ENCODE measurements at regions not wholly inside any gene's neighbourhood (a gene's known extent, or its start where the extent isn't known, plus 50 kb on each side); places are given as distances from the start of the nearest gene placed in this dataset.
"Not testable (repeated sequence)": the region's sequence is repeated elsewhere in the genome, so short reads cannot be mapped to it uniquely, and the experiment has no call there.

- TF ChIP-seq CTCF (conservative IDR thresholded peaks at IDR 0.05) = no peak
- H3K27ac ChIP-seq = no peak overlapping the region
Observed at GRCh38 chr3:187875863-187876262, 130.6 kb upstream of the BCL6 start.

GRCh38 chr3:187878772-187879518, 133.7 kb upstream of the BCL6 start:
- TF ChIP-seq CTCF (conservative IDR thresholded peaks at IDR 0.05) = no peak
- peak overlapping the region; percentile 7; the same call in 1 of the 2 replicates for H3K27ac ChIP-seq

GRCh38 chr3:187880441-187880840, 135.2 kb upstream of the BCL6 start:
- TF ChIP-seq CTCF (conservative IDR thresholded peaks at IDR 0.05) = no peak
- H3K27ac ChIP-seq = no peak overlapping the region

- no peak for TF ChIP-seq CTCF (conservative IDR thresholded peaks at IDR 0.05)
- no peak overlapping the region for H3K27ac ChIP-seq
Observed at GRCh38 chr3:187880851-187881250, 135.6 kb upstream of the BCL6 start.

GRCh38 chr3:187888701-187889100, 143.4 kb upstream of the BCL6 start:
- H3K27ac ChIP-seq = no peak overlapping the region
- TF ChIP-seq CTCF (conservative IDR thresholded peaks at IDR 0.05) = no peak

GRCh38 chr3:187889106-187889505, 143.8 kb upstream of the BCL6 start:
- no peak overlapping the region for H3K27ac ChIP-seq
- no peak for TF ChIP-seq CTCF (conservative IDR thresholded peaks at IDR 0.05)

GRCh38 chr3:187889601-187890404, 144.5 kb upstream of the BCL6 start:
- TF ChIP-seq CTCF (conservative IDR thresholded peaks at IDR 0.05) = no peak
- H3K27ac ChIP-seq = no peak overlapping the region

GRCh38 chr3:187890405-187890752, 145.1 kb upstream of the BCL6 start:
- H3K27ac ChIP-seq = not testable (repeated sequence)

Measured in VCaP (cell line).